Activated naive CD8-positive, alpha-beta T cell (primary cell): ENCODE measurements at regions not wholly inside any gene's neighbourhood (a gene's known extent, or its start where the extent isn't known, plus 50 kb on each side); places are given as distances from the start of the nearest gene placed in this dataset.

Experiments used
- H3K27ac Mint-ChIP-seq: one replicate; pipeline ENCODE4 v1.8.0; 2021; ENCODE audit warnings: mixed read lengths
- H3K27me3 Mint-ChIP-seq: one replicate; pipeline ENCODE4 v1.8.0; 2021; ENCODE audit warnings: mixed read lengths
- H3K36me3 Mint-ChIP-seq: one replicate; pipeline ENCODE4 v1.8.0; 2021; ENCODE audit warnings: mixed read lengths
- H3K4me1 Mint-ChIP-seq: one replicate; pipeline ENCODE4 v1.8.0; 2021; ENCODE audit warnings: low read depth, mixed read lengths
- H3K4me3 Mint-ChIP-seq: one replicate; pipeline ENCODE4 v1.8.0; 2021; ENCODE audit warnings: mild to moderate bottlenecking, mixed read lengths
- H3K9me3 Mint-ChIP-seq: one replicate; pipeline ENCODE4 v1.8.0; 2021; ENCODE audit warnings: low read depth, mixed read lengths

- peaks cover 7% of the 10 kb centered on the region for H3K27me3 Mint-ChIP-seq
- H3K27ac Mint-ChIP-seq = no peak overlapping the region
- H3K4me1 Mint-ChIP-seq = no peaks in the 10 kb centered on the region
- no peak overlapping the region for H3K4me3 Mint-ChIP-seq
- peaks cover 4% of the 10 kb centered on the region for H3K9me3 Mint-ChIP-seq
- no peaks in the 10 kb centered on the region for H3K36me3 Mint-ChIP-seq
Measured at GRCh38 chr16:9395958-9396359, 304.5 kb downstream of the HAPSTR1 start.

- H3K9me3 Mint-ChIP-seq = peaks cover 4% of the 10 kb centered on the region
- no peaks in the 10 kb centered on the region for H3K4me1 Mint-ChIP-seq
- no peaks in the 10 kb centered on the region for H3K36me3 Mint-ChIP-seq
- H3K27ac Mint-ChIP-seq = no peak overlapping the region
- H3K27me3 Mint-ChIP-seq = peaks cover 7% of the 10 kb centered on the region
- no peak overlapping the region for H3K4me3 Mint-ChIP-seq
Measured at GRCh38 chr16:9399573-9399972, 308.1 kb downstream of the HAPSTR1 start.

GRCh38 chr16:9401173-9401572 lies 309.7 kb downstream of the HAPSTR1 start:
- Mint-ChIP-seq H3K27ac (no peak overlapping the region), H3K4me1 (no peaks in the 10 kb centered on the region), H3K36me3 (no peaks in the 10 kb centered on the region), H3K4me3 (no peak overlapping the region), H3K27me3 (peaks cover 7% of the 10 kb centered on the region), H3K9me3 (peaks cover 4% of the 10 kb centered on the region)

GRCh38 chr16:9402293-9402860 lies 310.9 kb downstream of the HAPSTR1 start:
- Mint-ChIP-seq H3K4me3 (no peak overlapping the region), H3K27me3 (peaks cover 5% of the 10 kb centered on the region), H3K9me3 (no peaks in the 10 kb centered on the region)

GRCh38 chr16:9404811-9405210 lies 313.4 kb downstream of the HAPSTR1 start:
- H3K27ac Mint-ChIP-seq = no peak overlapping the region
- no peaks in the 10 kb centered on the region for H3K4me1 Mint-ChIP-seq
- H3K9me3 Mint-ChIP-seq = no peaks in the 10 kb centered on the region
- no peaks in the 10 kb centered on the region for H3K27me3 Mint-ChIP-seq
- no peaks in the 10 kb centered on the region for H3K36me3 Mint-ChIP-seq
- no peak overlapping the region for H3K4me3 Mint-ChIP-seq

More at GRCh38 chr16:9402293-9402860, 310.9 kb downstream of the HAPSTR1 start:
- Mint-ChIP-seq H3K27ac (no peak overlapping the region), H3K4me1 (no peaks in the 10 kb centered on the region), H3K36me3 (no peaks in the 10 kb centered on the region)

- Mint-ChIP-seq H3K27me3 (no peaks in the 10 kb centered on the region), H3K4me1 (no peaks in the 10 kb centered on the region), H3K27ac (no peak overlapping the region), H3K9me3 (no peaks in the 10 kb centered on the region), H3K36me3 (no peaks in the 10 kb centered on the region), H3K4me3 (no peak overlapping the region)
Measured at GRCh38 chr16:9406038-9406712, 314.7 kb downstream of the HAPSTR1 start.

GRCh38 chr16:9407206-9407758 lies 315.8 kb downstream of the HAPSTR1 start:
- no peak overlapping the region for H3K27ac Mint-ChIP-seq
- no peaks in the 10 kb centered on the region for H3K4me1 Mint-ChIP-seq
- no peak overlapping the region for H3K4me3 Mint-ChIP-seq
- H3K9me3 Mint-ChIP-seq = no peaks in the 10 kb centered on the region
- no peaks in the 10 kb centered on the region for H3K36me3 Mint-ChIP-seq
- no peaks in the 10 kb centered on the region for H3K27me3 Mint-ChIP-seq

GRCh38 chr16:9408297-9408878 lies 316.9 kb downstream of the HAPSTR1 start:
- Mint-ChIP-seq H3K36me3 (no peaks in the 10 kb centered on the region), H3K4me3 (no peak overlapping the region), H3K27me3 (no peaks in the 10 kb centered on the region), H3K27ac (no peak overlapping the region), H3K4me1 (no peaks in the 10 kb centered on the region), H3K9me3 (no peaks in the 10 kb centered on the region)

- Mint-ChIP-seq H3K27me3 (no peaks in the 10 kb centered on the region), H3K4me3 (no peak overlapping the region), H3K9me3 (no peaks in the 10 kb centered on the region), H3K4me1 (no peaks in the 10 kb centered on the region), H3K36me3 (no peaks in the 10 kb centered on the region), H3K27ac (no peak overlapping the region)
Measured at GRCh38 chr16:9409560-9410493, 318.4 kb downstream of the HAPSTR1 start.

GRCh38 chr16:9411426-9411825 lies 320.0 kb downstream of the HAPSTR1 start:
- H3K27ac Mint-ChIP-seq = no peak overlapping the region
- no peaks in the 10 kb centered on the region for H3K36me3 Mint-ChIP-seq
- no peaks in the 10 kb centered on the region for H3K9me3 Mint-ChIP-seq
- H3K27me3 Mint-ChIP-seq = no peaks in the 10 kb centered on the region
- no peak overlapping the region for H3K4me3 Mint-ChIP-seq
- H3K4me1 Mint-ChIP-seq = no peaks in the 10 kb centered on the region

- H3K36me3 Mint-ChIP-seq = no peaks in the 10 kb centered on the region
- no peaks in the 10 kb centered on the region for H3K4me1 Mint-ChIP-seq
- no peak overlapping the region for H3K27ac Mint-ChIP-seq
- H3K27me3 Mint-ChIP-seq = no peaks in the 10 kb centered on the region
- no peaks in the 10 kb centered on the region for H3K9me3 Mint-ChIP-seq
- no peak overlapping the region for H3K4me3 Mint-ChIP-seq
Measured at GRCh38 chr16:9412031-9412914, 320.8 kb downstream of the HAPSTR1 start.

GRCh38 chr16:9412915-9413264 lies 321.4 kb downstream of the HAPSTR1 start:
- no peaks in the 10 kb centered on the region for H3K4me1 Mint-ChIP-seq
- no peaks in the 10 kb centered on the region for H3K27me3 Mint-ChIP-seq
- H3K36me3 Mint-ChIP-seq = no peaks in the 10 kb centered on the region
- no peak overlapping the region for H3K27ac Mint-ChIP-seq
- no peak overlapping the region for H3K4me3 Mint-ChIP-seq
- no peaks in the 10 kb centered on the region for H3K9me3 Mint-ChIP-seq

- Mint-ChIP-seq H3K27me3 (no peaks in the 10 kb centered on the region), H3K36me3 (no peaks in the 10 kb centered on the region), H3K4me1 (no peaks in the 10 kb centered on the region), H3K4me3 (no peak overlapping the region), H3K9me3 (no peaks in the 10 kb centered on the region), H3K27ac (no peak overlapping the region)
Measured at GRCh38 chr16:9415545-9415944, 324.1 kb downstream of the HAPSTR1 start.

GRCh38 chr16:9417898-9418297 lies 326.5 kb downstream of the HAPSTR1 start:
- Mint-ChIP-seq H3K36me3 (no peaks in the 10 kb centered on the region), H3K27me3 (no peaks in the 10 kb centered on the region), H3K9me3 (no peaks in the 10 kb centered on the region), H3K4me1 (no peaks in the 10 kb centered on the region), H3K27ac (no peak overlapping the region), H3K4me3 (no peak overlapping the region)
